ENCODE measurements at regions not wholly inside any gene's neighbourhood (a gene's known extent, or its start where the extent isn't known, plus 50 kb on each side); places are given as distances from the start of the nearest gene placed in this dataset.
"Not testable (repeated sequence)": the region's sequence is repeated elsewhere in the genome, so short reads cannot be mapped to it uniquely, and the experiment has no call there.

DNA sequence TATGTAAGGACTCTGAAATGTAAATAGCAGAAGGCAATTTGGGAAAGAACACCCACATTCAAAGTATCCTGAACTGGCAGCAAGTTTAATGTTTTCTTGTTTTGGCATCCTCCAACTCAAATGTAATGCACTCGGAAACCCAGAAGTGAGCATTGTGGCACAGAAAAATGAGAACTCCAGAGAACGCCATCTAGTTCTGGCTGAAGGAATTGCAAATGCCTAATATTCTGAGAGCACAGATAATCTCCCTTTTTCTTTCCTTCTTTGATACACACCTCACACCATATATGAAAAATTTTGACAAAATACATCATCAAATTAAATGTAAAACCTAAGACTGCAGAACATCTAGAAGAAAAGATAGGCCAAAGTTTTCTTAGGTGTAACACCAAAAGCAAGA lies 52.1 kb downstream of the PWWP3B start:
- DNase-seq (ENCODE audit: low read depth), result peak; percentile 23

DNA sequence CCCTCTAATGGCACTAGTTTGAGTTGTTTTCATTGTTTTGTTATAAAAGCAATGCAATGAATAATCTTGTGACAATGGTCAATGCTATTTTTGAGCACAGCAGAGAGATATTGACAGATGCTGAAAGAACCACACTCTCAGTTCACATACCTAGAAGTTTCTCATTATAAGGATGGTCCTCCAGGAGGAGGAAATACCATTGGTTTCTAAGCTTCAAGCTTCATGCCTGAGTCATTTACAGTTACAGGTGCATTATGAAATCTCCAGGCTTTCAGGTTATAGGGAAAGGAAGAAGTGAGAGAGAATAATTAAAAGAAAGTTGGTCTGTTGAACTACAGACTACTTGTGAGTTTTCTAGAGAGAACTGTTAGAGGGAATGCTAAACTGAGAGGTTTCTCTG lies 75.3 kb downstream of the PWWP3B start:
- TF ChIP-seq, protein P1, sequence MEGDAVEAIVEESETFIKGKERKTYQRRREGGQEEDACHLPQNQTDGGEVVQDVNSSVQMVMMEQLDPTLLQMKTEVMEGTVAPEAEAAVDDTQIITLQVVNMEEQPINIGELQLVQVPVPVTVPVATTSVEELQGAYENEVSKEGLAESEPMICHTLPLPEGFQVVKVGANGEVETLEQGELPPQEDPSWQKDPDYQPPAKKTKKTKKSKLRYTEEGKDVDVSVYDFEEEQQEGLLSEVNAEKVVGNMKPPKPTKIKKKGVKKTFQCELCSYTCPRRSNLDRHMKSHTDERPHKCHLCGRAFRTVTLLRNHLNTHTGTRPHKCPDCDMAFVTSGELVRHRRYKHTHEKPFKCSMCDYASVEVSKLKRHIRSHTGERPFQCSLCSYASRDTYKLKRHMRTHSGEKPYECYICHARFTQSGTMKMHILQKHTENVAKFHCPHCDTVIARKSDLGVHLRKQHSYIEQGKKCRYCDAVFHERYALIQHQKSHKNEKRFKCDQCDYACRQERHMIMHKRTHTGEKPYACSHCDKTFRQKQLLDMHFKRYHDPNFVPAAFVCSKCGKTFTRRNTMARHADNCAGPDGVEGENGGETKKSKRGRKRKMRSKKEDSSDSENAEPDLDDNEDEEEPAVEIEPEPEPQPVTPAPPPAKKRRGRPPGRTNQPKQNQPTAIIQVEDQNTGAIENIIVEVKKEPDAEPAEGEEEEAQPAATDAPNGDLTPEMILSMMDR (conservative IDR thresholded peaks at IDR 0.05; ENCODE audit: low read depth, low read length), result no peak

More for the DNA sequence above, 52.1 kb downstream of the PWWP3B start:
- TF ChIP-seq, protein P1 (conservative IDR thresholded peaks at IDR 0.05; ENCODE audit: low read depth, low read length), result peak; percentile 56
- no peak overlapping the region for H3K4me3 ChIP-seq (ENCODE audit: low read depth, low read length)

DNA sequence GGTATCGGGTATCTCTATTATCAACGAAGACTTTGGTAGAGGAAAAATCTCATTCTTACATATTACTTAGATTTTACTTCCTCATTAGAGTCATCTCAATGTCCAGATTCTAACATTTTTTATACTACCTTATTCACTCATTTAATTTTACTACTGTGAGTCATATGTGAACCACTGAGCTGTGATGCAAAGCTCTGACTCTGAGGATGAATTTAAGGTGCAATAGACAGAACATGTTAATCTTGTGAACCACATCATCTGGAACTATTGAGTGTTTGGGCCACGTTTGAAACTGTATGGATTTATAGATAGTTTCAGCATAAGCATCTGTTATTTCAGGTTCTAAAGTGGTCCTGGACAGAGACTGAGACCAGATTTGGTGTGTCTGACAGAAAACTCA lies 78.4 kb downstream of the PWWP3B start:
- peak; percentile 67 for DNase-seq (ENCODE audit: low read depth)
- TF ChIP-seq, protein P1 (conservative IDR thresholded peaks at IDR 0.05; ENCODE audit: low read depth, low read length), result no peak
- H3K4me3 ChIP-seq (ENCODE audit: low read depth, low read length), result no peak overlapping the region

More for the DNA sequence above, 75.3 kb downstream of the PWWP3B start:
- peak; percentile 28 for DNase-seq (ENCODE audit: low read depth)
- no peak overlapping the region for H3K4me3 ChIP-seq (ENCODE audit: low read depth, low read length)

DNA sequence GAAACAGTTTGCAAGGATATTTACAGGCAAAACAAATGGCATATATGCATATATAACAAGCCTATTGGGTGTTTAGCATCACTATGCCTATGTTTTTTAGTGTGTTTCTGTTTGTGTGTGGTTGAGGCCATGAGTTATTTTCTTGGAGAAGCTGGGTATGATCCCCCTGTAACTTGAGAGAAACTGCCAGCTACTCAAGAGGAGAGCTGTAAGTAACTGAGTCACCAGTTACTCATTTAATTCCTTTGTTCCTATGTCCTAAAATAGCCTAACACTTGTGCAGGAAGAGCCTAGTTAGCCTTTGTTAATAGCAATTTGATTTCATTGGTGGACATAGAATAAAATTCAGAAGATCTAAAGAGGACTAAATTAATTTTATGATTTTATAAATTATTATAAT lies 79.1 kb downstream of the PWWP3B start:
- H3K4me3 ChIP-seq (ENCODE audit: low read depth, low read length), result no peak overlapping the region
- TF ChIP-seq, protein P1 (conservative IDR thresholded peaks at IDR 0.05; ENCODE audit: low read depth, low read length), result no peak
- DNase-seq (ENCODE audit: low read depth), result peak; percentile 57

DNA sequence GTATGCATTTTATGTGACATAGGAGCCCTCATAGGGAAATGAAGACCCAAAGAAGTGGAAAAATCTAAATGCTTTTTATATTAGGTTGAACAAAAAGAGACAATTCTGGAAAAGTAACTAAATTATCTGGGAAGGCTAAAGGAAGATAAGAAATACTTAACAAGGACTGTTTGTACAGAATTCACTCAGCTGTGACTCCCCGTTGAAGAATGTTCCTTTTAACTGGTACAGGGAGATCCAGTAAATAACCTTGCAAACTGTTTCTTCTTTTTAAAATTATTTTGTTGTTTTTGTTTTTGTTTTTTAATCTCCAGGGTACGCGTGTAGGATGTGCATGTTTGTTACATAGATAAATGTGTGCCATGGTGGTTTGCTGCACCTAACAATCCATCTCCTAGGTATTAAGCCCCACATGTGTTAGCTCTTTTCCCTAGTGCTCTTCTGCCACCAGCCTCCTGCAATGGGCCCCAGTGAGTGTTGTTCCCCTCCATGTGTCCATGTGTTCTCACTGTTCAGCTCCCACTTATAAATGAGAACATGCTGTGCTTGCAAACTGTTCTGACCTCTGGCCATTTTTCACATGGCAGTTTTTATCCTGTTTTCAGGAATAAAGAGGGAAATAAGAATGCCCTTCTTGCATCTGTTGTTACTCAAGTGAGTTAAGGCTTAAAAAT lies 81.7 kb downstream of the PWWP3B start:
- DNase-seq (ENCODE audit: low read depth), result peak; percentile 69
- no peak overlapping the region for H3K4me3 ChIP-seq (ENCODE audit: low read depth, low read length)
- TF ChIP-seq, protein P1 (conservative IDR thresholded peaks at IDR 0.05; ENCODE audit: low read depth, low read length), result no peak

DNA sequence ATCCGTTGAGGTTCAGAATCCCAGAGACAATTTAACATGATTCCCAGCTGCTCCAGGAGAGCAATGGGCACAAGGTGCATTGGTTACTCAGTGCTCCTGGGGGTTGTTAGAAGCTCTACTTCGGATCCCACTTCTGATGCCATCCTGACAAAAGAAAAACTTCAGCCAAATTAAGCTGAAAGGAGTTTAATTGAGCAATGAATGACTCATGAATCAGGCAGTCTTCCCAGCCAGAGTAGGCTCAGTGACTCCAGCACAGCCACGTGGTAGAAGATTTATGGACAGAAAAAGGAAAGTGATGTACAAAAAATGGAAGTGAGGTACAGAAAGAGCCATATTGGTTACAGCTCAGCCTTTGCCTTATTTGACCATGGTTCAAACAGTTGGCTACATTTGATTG lies 95.7 kb downstream of the PWWP3B start:
- no peak overlapping the region for H3K4me3 ChIP-seq (ENCODE audit: low read depth, low read length)
- peak; percentile 78 for DNase-seq (ENCODE audit: low read depth)
- TF ChIP-seq, protein P1 (conservative IDR thresholded peaks at IDR 0.05; ENCODE audit: low read depth, low read length), result no peak

DNA sequence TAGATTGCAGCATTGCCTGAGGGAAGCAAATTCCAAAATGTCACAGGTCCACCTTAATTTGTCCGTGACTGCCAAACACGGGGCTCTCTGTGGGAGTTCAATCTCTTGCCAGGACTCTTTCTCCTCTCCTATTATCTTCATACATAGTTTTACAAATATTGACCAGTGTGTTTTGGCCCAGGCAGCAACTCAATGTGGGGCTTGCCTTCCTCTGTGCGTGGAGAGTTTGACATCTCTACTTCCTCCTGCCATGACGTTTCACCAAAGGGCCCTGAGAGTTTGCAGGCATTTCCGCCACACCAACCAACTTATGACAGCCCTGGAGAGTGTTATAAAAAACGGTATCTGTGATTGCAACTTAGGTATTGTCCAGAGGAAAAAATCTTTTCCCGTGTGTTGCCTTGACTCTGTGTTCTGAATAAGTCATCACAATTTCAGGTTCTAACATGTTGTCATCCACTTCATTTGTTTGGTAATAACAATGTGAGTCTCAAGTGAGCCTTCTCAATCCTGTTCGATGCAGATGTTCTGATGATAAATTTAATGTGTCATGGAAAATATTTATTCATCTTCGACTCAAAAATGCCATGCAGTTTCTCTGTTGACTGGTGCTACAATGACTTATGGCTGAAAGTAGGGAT lies 106.0 kb downstream of the PWWP3B start:
- not testable (repeated sequence) for DNase-seq (ENCODE audit: low read depth); H3K4me3 ChIP-seq (ENCODE audit: low read depth, low read length)

DNA sequence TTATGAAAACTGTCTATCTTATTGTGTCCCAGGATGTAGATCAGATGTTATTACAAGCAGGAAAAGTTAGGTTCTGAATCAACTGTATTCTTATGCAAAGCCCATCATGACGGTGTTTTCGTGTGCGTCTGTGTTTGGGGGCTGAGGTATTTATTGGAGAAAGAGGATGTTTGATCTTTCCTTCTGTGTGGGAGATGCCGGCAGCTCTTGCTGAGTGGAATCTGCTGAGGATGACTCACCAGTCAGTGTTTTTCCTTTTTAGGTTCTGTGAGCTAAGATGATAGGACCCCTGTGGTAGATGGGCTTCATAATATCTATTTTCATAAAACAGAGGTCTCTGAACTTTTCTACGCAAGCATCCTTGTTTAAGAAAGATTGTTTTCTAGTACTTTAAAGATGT lies 107.1 kb downstream of the PWWP3B start:
- not testable (repeated sequence) for DNase-seq (ENCODE audit: low read depth); H3K4me3 ChIP-seq (ENCODE audit: low read depth, low read length)

All from choroid plexus epithelial cell (primary cell).